ENCODE measurements at regions not wholly inside any gene's neighbourhood (a gene's known extent, or its start where the extent isn't known, plus 50 kb on each side); places are given as distances from the start of the nearest gene placed in this dataset.

DNA sequence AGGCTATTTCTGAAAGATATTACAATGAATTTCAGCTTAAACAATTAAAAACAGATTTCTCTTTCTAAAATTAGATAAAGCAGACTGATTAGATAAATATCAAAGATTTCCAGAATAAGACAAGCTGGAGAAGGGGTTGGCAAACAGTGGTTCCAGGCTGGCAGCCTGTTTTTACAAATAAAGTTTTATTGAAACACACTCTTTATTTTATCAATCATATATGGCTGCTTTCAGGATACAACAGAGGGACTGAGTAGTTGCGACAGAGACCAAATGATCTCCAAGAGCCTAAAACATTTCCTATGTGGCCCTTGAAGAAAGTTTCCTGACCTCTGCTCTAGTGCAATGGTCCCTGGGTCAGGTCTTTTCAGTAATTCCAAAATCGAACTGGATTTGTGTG is 65.6 kb upstream of the IYD start:
- TF ChIP-seq, protein P1, sequence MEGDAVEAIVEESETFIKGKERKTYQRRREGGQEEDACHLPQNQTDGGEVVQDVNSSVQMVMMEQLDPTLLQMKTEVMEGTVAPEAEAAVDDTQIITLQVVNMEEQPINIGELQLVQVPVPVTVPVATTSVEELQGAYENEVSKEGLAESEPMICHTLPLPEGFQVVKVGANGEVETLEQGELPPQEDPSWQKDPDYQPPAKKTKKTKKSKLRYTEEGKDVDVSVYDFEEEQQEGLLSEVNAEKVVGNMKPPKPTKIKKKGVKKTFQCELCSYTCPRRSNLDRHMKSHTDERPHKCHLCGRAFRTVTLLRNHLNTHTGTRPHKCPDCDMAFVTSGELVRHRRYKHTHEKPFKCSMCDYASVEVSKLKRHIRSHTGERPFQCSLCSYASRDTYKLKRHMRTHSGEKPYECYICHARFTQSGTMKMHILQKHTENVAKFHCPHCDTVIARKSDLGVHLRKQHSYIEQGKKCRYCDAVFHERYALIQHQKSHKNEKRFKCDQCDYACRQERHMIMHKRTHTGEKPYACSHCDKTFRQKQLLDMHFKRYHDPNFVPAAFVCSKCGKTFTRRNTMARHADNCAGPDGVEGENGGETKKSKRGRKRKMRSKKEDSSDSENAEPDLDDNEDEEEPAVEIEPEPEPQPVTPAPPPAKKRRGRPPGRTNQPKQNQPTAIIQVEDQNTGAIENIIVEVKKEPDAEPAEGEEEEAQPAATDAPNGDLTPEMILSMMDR (conservative IDR thresholded peaks at IDR 0.05 in 1 of 2, IDR thresholded peaks at IDR 0.05 in 1 of 2; ENCODE audit: extremely low read depth in 1 of 2, insufficient read depth in 1 of 2, low read depth in 1 of 2, low read length in 2 of 2), result no peak
- TF ChIP-seq EZH2 (IDR thresholded peaks at IDR 0.05; ENCODE audit: borderline replicate concordance, low read length), result no peak

All from mammary epithelial cell (primary cell).